ENCODE measurements at regions not wholly inside any gene's neighbourhood (a gene's known extent, or its start where the extent isn't known, plus 50 kb on each side); places are given as distances from the start of the nearest gene placed in this dataset.

- no CpG with 5 or more reads among the region's 1 CpG for WGBS, 2 experiments (ENCODE audit: insufficient coverage in 2 of 2)
- Histone ChIP-seq H3K9me3 (ENCODE audit: control insufficient read depth, low read length) (no peaks in the 10 kb centered on the region), H3K4me3 (ENCODE audit: extremely low read depth, insufficient read depth, low read length, poor library complexity, severe bottlenecking) (no peak overlapping the region), H3K36me3 (ENCODE audit: control insufficient read depth, insufficient read depth, low read length) (no peaks in the 10 kb centered on the region), H3K27ac (ENCODE audit: low read depth, low read length, severe bottlenecking) (no peak overlapping the region), H3K4me1 (ENCODE audit: control insufficient read depth, insufficient read depth, low read length, poor library complexity, severe bottlenecking) (no peaks in the 10 kb centered on the region)
These were observed 920.4 kb upstream of the EPHA5 start for GRCh38 chr4:66590488-66591215.

- Histone ChIP-seq H3K27ac (ENCODE audit: low read depth, low read length, severe bottlenecking) (no peak overlapping the region), H3K36me3 (ENCODE audit: control insufficient read depth, insufficient read depth, low read length) (no peaks in the 10 kb centered on the region), H3K9me3 (ENCODE audit: control insufficient read depth, low read length) (no peaks in the 10 kb centered on the region), H3K4me3 (ENCODE audit: extremely low read depth, insufficient read depth, low read length, poor library complexity, severe bottlenecking) (no peak overlapping the region), H3K4me1 (ENCODE audit: control insufficient read depth, insufficient read depth, low read length, poor library complexity, severe bottlenecking) (no peaks in the 10 kb centered on the region)
- WGBS, 2 experiments (ENCODE audit: insufficient coverage in 2 of 2): no CpG with 5 or more reads among the region's 1 CpG
These were observed 918.9 kb upstream of the EPHA5 start for GRCh38 chr4:66589183-66589582.

GRCh38 chr4:66585767-66586166 lies 915.5 kb upstream of the EPHA5 start:
- H3K27ac ChIP-seq (ENCODE audit: low read depth, low read length, severe bottlenecking): no peak overlapping the region
- WGBS, 2 experiments (ENCODE audit: insufficient coverage in 2 of 2): no CpG with 5 or more reads among the region's 1 CpG
- H3K4me3 ChIP-seq (ENCODE audit: extremely low read depth, insufficient read depth, low read length, poor library complexity, severe bottlenecking): no peak overlapping the region
- no peaks in the 10 kb centered on the region for H3K36me3 ChIP-seq (ENCODE audit: control insufficient read depth, insufficient read depth, low read length)
- no peaks in the 10 kb centered on the region for H3K9me3 ChIP-seq (ENCODE audit: control insufficient read depth, low read length)
- H3K4me1 ChIP-seq (ENCODE audit: control insufficient read depth, insufficient read depth, low read length, poor library complexity, severe bottlenecking): no peaks in the 10 kb centered on the region

- H3K4me1 ChIP-seq (ENCODE audit: control insufficient read depth, insufficient read depth, low read length, poor library complexity, severe bottlenecking): peaks cover 7% of the 10 kb centered on the region
- H3K36me3 ChIP-seq (ENCODE audit: control insufficient read depth, insufficient read depth, low read length): no peaks in the 10 kb centered on the region
- H3K9me3 ChIP-seq (ENCODE audit: control insufficient read depth, low read length): no peaks in the 10 kb centered on the region
- no peak overlapping the region for H3K27ac ChIP-seq (ENCODE audit: low read depth, low read length, severe bottlenecking)
- WGBS, 2 experiments (ENCODE audit: insufficient coverage in 2 of 2): no CpG with 5 or more reads among the region's 2 CpGs
- no peak overlapping the region for H3K4me3 ChIP-seq (ENCODE audit: extremely low read depth, insufficient read depth, low read length, poor library complexity, severe bottlenecking)
These were observed 907.6 kb upstream of the EPHA5 start for GRCh38 chr4:66577922-66578321.

DNA sequence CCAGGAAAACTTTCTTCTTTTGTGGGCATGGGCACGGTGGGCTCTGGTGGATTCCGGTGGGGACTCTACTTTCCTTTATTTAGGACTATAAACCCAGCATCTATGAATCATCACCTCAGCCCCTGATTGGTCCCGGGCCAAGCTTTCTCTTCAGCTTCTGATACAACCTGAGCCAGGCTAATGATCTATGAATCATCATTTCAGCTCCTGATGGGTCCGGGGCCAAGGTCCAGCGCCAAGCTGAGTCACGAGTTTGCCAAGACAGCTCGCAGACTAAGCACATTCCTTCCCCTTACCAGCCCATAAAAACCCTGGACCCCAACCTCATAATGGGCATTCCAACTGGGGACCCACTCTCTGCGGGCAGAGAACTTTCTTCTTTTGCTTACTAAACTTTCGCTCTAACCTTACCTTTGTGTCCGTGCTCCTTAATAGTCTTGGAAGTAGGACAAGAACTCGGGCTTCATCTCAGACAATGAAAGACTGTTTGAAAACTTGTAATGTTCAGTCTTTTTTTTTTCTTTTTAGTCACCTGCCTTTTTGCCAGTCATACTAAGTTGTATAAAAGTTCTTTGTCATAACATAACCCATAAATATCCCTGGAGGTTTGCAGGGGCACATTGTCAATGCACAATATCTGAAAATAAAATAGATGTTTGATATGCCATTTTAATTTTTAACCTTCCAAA lies 904.9 kb upstream of the EPHA5 start:
- Histone ChIP-seq H3K27ac (ENCODE audit: low read depth, low read length, severe bottlenecking) (no peak overlapping the region), H3K4me3 (ENCODE audit: extremely low read depth, insufficient read depth, low read length, poor library complexity, severe bottlenecking) (no peak overlapping the region), H3K9me3 (ENCODE audit: control insufficient read depth, low read length) (no peaks in the 10 kb centered on the region), H3K4me1 (ENCODE audit: control insufficient read depth, insufficient read depth, low read length, poor library complexity, severe bottlenecking) (peaks cover 7% of the 10 kb centered on the region), H3K36me3 (ENCODE audit: control insufficient read depth, insufficient read depth, low read length) (no peaks in the 10 kb centered on the region)
- 90 to 96% methylated on average over 5 to 9 of the region's 11 CpGs for whole genome bisulfite sequencing, 2 experiments (ENCODE audit: insufficient coverage in 2 of 2)

DNA sequence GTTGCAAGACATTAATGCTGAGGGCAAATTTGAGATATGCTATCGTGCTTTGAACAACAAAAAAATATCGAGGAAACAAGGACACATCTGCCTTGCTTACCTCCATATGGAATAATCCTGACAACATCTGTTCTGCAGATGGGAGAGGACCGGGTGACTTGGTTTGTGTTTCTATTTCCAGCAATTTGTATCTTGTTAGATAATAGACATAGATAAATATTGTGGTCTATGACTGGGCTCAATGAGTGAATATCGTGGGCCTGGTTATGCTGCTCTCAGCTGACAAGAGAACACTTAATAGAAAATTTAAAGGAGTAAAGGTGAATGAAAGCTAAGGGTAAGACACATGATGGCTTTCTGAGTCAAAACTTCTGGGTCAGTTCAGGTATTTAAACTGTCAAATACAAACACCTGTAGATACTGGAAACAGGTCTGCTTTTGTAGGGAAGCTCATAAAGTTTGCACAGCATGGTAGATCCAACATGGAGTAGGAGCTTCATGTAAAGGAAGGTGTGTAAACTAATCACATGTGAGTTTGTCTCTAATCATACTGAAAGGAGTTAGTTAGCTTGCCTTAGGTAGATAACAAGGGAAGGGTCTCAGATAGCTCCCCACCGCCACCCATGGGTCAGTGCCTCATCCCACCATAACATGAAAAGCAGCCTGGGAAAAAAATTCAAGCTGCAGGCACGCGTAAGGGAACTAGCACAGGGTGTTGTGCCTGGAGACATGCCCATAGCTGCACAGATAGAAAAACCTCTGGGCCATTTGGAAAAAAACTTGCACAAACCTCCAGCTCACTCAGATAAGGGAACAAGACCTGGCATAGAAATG lies 904.1 kb upstream of the EPHA5 start:
- Histone ChIP-seq H3K4me3 (ENCODE audit: extremely low read depth, insufficient read depth, low read length, poor library complexity, severe bottlenecking) (no peak overlapping the region), H3K36me3 (ENCODE audit: control insufficient read depth, insufficient read depth, low read length) (no peaks in the 10 kb centered on the region), H3K27ac (ENCODE audit: low read depth, low read length, severe bottlenecking) (no peak overlapping the region), H3K4me1 (ENCODE audit: control insufficient read depth, insufficient read depth, low read length, poor library complexity, severe bottlenecking) (peaks cover 7% of the 10 kb centered on the region), H3K9me3 (ENCODE audit: control insufficient read depth, low read length) (no peaks in the 10 kb centered on the region)
- WGBS, 2 experiments (ENCODE audit: insufficient coverage in 2 of 2): 93 to 100% methylated on average over 2 to 4 of the region's 7 CpGs

- Histone ChIP-seq H3K4me1 (ENCODE audit: control insufficient read depth, insufficient read depth, low read length, poor library complexity, severe bottlenecking) (peaks cover 7% of the 10 kb centered on the region), H3K9me3 (ENCODE audit: control insufficient read depth, low read length) (no peaks in the 10 kb centered on the region), H3K27ac (ENCODE audit: low read depth, low read length, severe bottlenecking) (no peak overlapping the region), H3K4me3 (ENCODE audit: extremely low read depth, insufficient read depth, low read length, poor library complexity, severe bottlenecking) (no peak overlapping the region), H3K36me3 (ENCODE audit: control insufficient read depth, insufficient read depth, low read length) (no peaks in the 10 kb centered on the region)
- WGBS, 2 experiments (ENCODE audit: insufficient coverage in 2 of 2): 83% methylated on average over 1 of the region's 2 CpGs; no CpG with 5 or more reads in 1 of the 2 experiments
These were observed 902.7 kb upstream of the EPHA5 start for GRCh38 chr4:66572949-66573348.

GRCh38 chr4:66571145-66571695 lies 900.9 kb upstream of the EPHA5 start:
- no CpG with 5 or more reads among the region's 1 CpG for WGBS, 2 experiments (ENCODE audit: insufficient coverage in 2 of 2)
- Histone ChIP-seq H3K4me3 (ENCODE audit: extremely low read depth, insufficient read depth, low read length, poor library complexity, severe bottlenecking) (no peak overlapping the region), H3K4me1 (ENCODE audit: control insufficient read depth, insufficient read depth, low read length, poor library complexity, severe bottlenecking) (peaks cover 7% of the 10 kb centered on the region)

GRCh38 chr4:66569228-66569627 lies 898.9 kb upstream of the EPHA5 start:
- no peak overlapping the region for H3K27ac ChIP-seq (ENCODE audit: low read depth, low read length, severe bottlenecking)
- H3K36me3 ChIP-seq (ENCODE audit: control insufficient read depth, insufficient read depth, low read length): no peaks in the 10 kb centered on the region
- peaks cover 8% of the 10 kb centered on the region for H3K4me1 ChIP-seq (ENCODE audit: control insufficient read depth, insufficient read depth, low read length, poor library complexity, severe bottlenecking)
- no peaks in the 10 kb centered on the region for H3K9me3 ChIP-seq (ENCODE audit: control insufficient read depth, low read length)
- no peak overlapping the region for H3K4me3 ChIP-seq (ENCODE audit: extremely low read depth, insufficient read depth, low read length, poor library complexity, severe bottlenecking)

More at GRCh38 chr4:66571145-66571695, 900.9 kb upstream of the EPHA5 start:
- Histone ChIP-seq H3K36me3 (ENCODE audit: control insufficient read depth, insufficient read depth, low read length) (no peaks in the 10 kb centered on the region), H3K27ac (ENCODE audit: low read depth, low read length, severe bottlenecking) (no peak overlapping the region), H3K9me3 (ENCODE audit: control insufficient read depth, low read length) (no peaks in the 10 kb centered on the region)

GRCh38 chr4:66568431-66568830 lies 898.1 kb upstream of the EPHA5 start:
- no peaks in the 10 kb centered on the region for H3K9me3 ChIP-seq (ENCODE audit: control insufficient read depth, low read length)
- no peaks in the 10 kb centered on the region for H3K36me3 ChIP-seq (ENCODE audit: control insufficient read depth, insufficient read depth, low read length)
- H3K27ac ChIP-seq (ENCODE audit: low read depth, low read length, severe bottlenecking): no peak overlapping the region
- peaks cover 8% of the 10 kb centered on the region for H3K4me1 ChIP-seq (ENCODE audit: control insufficient read depth, insufficient read depth, low read length, poor library complexity, severe bottlenecking)
- no peak overlapping the region for H3K4me3 ChIP-seq (ENCODE audit: extremely low read depth, insufficient read depth, low read length, poor library complexity, severe bottlenecking)
- WGBS, 2 experiments (ENCODE audit: insufficient coverage in 2 of 2): 83% methylated on average over 1 of the region's 3 CpGs; no CpG with 5 or more reads in 1 of the 2 experiments

All from mesodermal cell (in vitro differentiated cells).